ENCODE measurements at regions not wholly inside any gene's neighbourhood (a gene's known extent, or its start where the extent isn't known, plus 50 kb on each side); places are given as distances from the start of the nearest gene placed in this dataset.

GRCh38 chr12:19925841-19926240 is 442.5 kb upstream of the PDE3A start:
- DNase-seq (ENCODE audit: low spot score): no peak
- no peaks in the 10 kb centered on the region for H3K36me3 ChIP-seq (ENCODE audit: control insufficient read depth in 4 of 4, insufficient read depth in 3 of 4, low read depth in 1 of 4, low read length in 3 of 4)
- H3K9me3 ChIP-seq (ENCODE audit: control insufficient read depth in 4 of 4, low read length in 3 of 4): peaks cover 0 to 4% (median 0%) of the 10 kb centered on the region in 4 donors
- H3K27ac ChIP-seq (ENCODE audit: low read depth in 1 of 2, low read length in 2 of 2): no peak overlapping the region
- no peaks in the 10 kb centered on the region for H3K27me3 ChIP-seq (ENCODE audit: control insufficient read depth in 4 of 4, insufficient read depth in 4 of 4, low read length in 3 of 4)
- no peak overlapping the region for H3K4me3 ChIP-seq (ENCODE audit: low read depth in 1 of 3, low read length in 3 of 3)
- H3K4me1 ChIP-seq (ENCODE audit: control insufficient read depth in 4 of 4, insufficient read depth in 4 of 4, low read length in 3 of 4): no peaks in the 10 kb centered on the region
- TF ChIP-seq HNF4G (IDR thresholded peaks at IDR 0.05): no peak
- no peak for TF ChIP-seq REST (IDR thresholded peaks at IDR 0.05)
- no peak for TF ChIP-seq EGR1 (IDR thresholded peaks at IDR 0.05; ENCODE audit: low read depth in 2 of 2)
- no peak for TF ChIP-seq HNF4A (conservative IDR thresholded peaks at IDR 0.05)
- TF ChIP-seq YY1 (IDR thresholded peaks at IDR 0.05): no peak
- TF ChIP-seq RXRA (IDR thresholded peaks at IDR 0.05): no peak
- no peak for TF ChIP-seq FOXA2 (IDR thresholded peaks at IDR 0.05)
- TF ChIP-seq ZBTB33 (IDR thresholded peaks at IDR 0.05): no peak
- TF ChIP-seq GABPA (IDR thresholded peaks at IDR 0.05 in 1 of 2, conservative IDR thresholded peaks at IDR 0.05 in 1 of 2): no peak
- no peak for TF ChIP-seq SP1 (IDR thresholded peaks at IDR 0.05)
- TF ChIP-seq RAD21 (IDR thresholded peaks at IDR 0.05): no peak
- TF ChIP-seq TAF1 (conservative IDR thresholded peaks at IDR 0.05): no peak
- no peak for TF ChIP-seq FOXA1 (IDR thresholded peaks at IDR 0.05)
- TF ChIP-seq JUND (IDR thresholded peaks at IDR 0.05): no peak
- TF ChIP-seq MAX (IDR thresholded peaks at IDR 0.05): no peak
- no peak for TF ChIP-seq ATF3 (IDR thresholded peaks at IDR 0.05)
- no peak for TF ChIP-seq CTCF (IDR thresholded peaks at IDR 0.05; ENCODE audit: low read depth, low read length, missing input control)
- 97% methylated on average over 2 of the region's 2 CpGs for WGBS
- no peak overlapping the region for H3K9ac ChIP-seq (ENCODE audit: low read depth in 1 of 2, low read length in 2 of 2)

GRCh38 chr12:19926266-19926665 is 442.1 kb upstream of the PDE3A start:
- Histone ChIP-seq H3K27ac (ENCODE audit: low read depth in 1 of 2, low read length in 2 of 2) (no peak overlapping the region), H3K9ac (ENCODE audit: low read depth in 1 of 2, low read length in 2 of 2) (no peak overlapping the region), H3K4me3 (ENCODE audit: low read depth in 1 of 3, low read length in 3 of 3) (no peak overlapping the region), H3K27me3 (ENCODE audit: control insufficient read depth in 4 of 4, insufficient read depth in 4 of 4, low read length in 3 of 4) (no peaks in the 10 kb centered on the region), H3K36me3 (ENCODE audit: control insufficient read depth in 4 of 4, insufficient read depth in 3 of 4, low read depth in 1 of 4, low read length in 3 of 4) (no peaks in the 10 kb centered on the region), H3K4me1 (ENCODE audit: control insufficient read depth in 4 of 4, insufficient read depth in 4 of 4, low read length in 3 of 4) (no peaks in the 10 kb centered on the region), H3K9me3 (ENCODE audit: control insufficient read depth in 4 of 4, low read length in 3 of 4) (peaks cover 0 to 4% (median 0%) of the 10 kb centered on the region in 4 donors)
- no peak for DNase-seq (ENCODE audit: low spot score)
- WGBS: 86% methylated on average over 1 of the region's 1 CpG
- TF ChIP-seq FOXA1 (IDR thresholded peaks at IDR 0.05) (no peak), JUND (IDR thresholded peaks at IDR 0.05) (no peak), GABPA (IDR thresholded peaks at IDR 0.05 in 1 of 2, conservative IDR thresholded peaks at IDR 0.05 in 1 of 2) (no peak), HNF4A (conservative IDR thresholded peaks at IDR 0.05) (no peak), HNF4G (IDR thresholded peaks at IDR 0.05) (no peak), NR2F2 (IDR thresholded peaks at IDR 0.05) (no peak), ATF3 (IDR thresholded peaks at IDR 0.05) (no peak), ZBTB33 (IDR thresholded peaks at IDR 0.05) (no peak), REST (IDR thresholded peaks at IDR 0.05) (no peak)
